Fibroblast of lung (primary cell): ENCODE measurements at regions not wholly inside any gene's neighbourhood (a gene's known extent, or its start where the extent isn't known, plus 50 kb on each side); places are given as distances from the start of the nearest gene placed in this dataset.

Experiments used
- EZH2 ChIP-seq: IDR thresholded peaks from 2 replicates; pipeline ENCODE4 v1.5.1; 2012; ENCODE audit warnings: low read length, control low read depth, mild to moderate bottlenecking; ENCODE audit errors: missing control alignments
- TF ChIP-seq, protein P1 (sequence below), 2 donors: IDR thresholded peaks in 1 of 2; conservative IDR thresholded peaks in 1 of 2; 1 replicate in 1 of 2; 2 replicates in 1 of 2; pipeline ENCODE4 v1.5.1; 2011 to 2012; ENCODE audit warnings: low read length in 2 of 2, control low read depth in 1 of 2, inconsistent platforms in 1 of 2, low read depth in 1 of 2, mild to moderate bottlenecking in 1 of 2

DNA sequence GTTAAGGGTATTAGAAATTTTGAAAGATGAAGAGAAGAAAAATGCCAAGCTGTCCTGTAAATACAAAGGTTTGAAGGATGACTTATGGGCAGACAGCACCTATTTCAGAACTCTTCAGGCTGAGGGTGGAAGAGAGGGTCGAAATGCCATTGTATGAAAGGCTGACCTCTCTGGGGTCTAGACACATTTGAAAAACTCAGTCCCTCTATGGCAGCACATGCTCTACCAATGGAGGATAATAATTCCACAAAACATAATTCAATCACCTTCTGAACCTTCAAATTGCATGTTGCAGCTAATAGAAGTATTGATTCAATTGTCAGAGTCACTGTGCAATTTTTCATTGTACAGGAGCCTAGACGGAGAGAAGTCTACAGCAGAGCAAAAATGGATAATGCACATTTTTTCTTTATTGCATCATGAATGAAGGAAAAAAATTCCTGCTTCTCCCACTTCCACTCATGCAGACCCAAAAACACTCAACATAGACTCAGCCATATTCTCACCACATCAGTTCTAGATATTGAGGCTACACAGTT, 569.1 kb downstream of the TBL1XR1 start:
- TF ChIP-seq, protein P1, sequence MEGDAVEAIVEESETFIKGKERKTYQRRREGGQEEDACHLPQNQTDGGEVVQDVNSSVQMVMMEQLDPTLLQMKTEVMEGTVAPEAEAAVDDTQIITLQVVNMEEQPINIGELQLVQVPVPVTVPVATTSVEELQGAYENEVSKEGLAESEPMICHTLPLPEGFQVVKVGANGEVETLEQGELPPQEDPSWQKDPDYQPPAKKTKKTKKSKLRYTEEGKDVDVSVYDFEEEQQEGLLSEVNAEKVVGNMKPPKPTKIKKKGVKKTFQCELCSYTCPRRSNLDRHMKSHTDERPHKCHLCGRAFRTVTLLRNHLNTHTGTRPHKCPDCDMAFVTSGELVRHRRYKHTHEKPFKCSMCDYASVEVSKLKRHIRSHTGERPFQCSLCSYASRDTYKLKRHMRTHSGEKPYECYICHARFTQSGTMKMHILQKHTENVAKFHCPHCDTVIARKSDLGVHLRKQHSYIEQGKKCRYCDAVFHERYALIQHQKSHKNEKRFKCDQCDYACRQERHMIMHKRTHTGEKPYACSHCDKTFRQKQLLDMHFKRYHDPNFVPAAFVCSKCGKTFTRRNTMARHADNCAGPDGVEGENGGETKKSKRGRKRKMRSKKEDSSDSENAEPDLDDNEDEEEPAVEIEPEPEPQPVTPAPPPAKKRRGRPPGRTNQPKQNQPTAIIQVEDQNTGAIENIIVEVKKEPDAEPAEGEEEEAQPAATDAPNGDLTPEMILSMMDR (conservative IDR thresholded peaks at IDR 0.05 in 1 of 2, IDR thresholded peaks at IDR 0.05 in 1 of 2; ENCODE audit: low read depth in 1 of 2, low read length in 2 of 2): no peak
- TF ChIP-seq EZH2: no peak
